BLaER1 treated with 17β-estradiol and CSF1 and Interleukin-3, amounts not matched to agents 10 nM and 100 nM (cell line): ENCODE measurements at regions not wholly inside any gene's neighbourhood (a gene's known extent, or its start where the extent isn't known, plus 50 kb on each side); places are given as distances from the start of the nearest gene placed in this dataset.

Source experiments
- H3K27ac ChIP-seq, 11 experiments: shearing (Covaris generic); formaldehyde crosslinking; 2 replicates each; pipeline ENCODE4 v1.8.1; 2022
- H3K27me3 ChIP-seq, 11 experiments: shearing (Covaris generic); formaldehyde crosslinking; 2 replicates each; pipeline ENCODE4 v1.8.1; 2022
- H3K36me3 ChIP-seq, 11 experiments: shearing (Covaris generic); formaldehyde crosslinking; 2 replicates each; pipeline ENCODE4 v1.8.1; 2022
- H3K4me1 ChIP-seq, 10 experiments: shearing (Covaris generic); formaldehyde crosslinking; 2 replicates each; pipeline ENCODE4 v1.8.1; 2022
- H3K4me2 ChIP-seq, 11 experiments: shearing (Covaris generic); formaldehyde crosslinking; 2 replicates each; pipeline ENCODE4 v1.8.1; 2022
- H3K4me3 ChIP-seq, 10 experiments: shearing (Covaris generic); formaldehyde crosslinking; 2 replicates each; pipeline ENCODE4 v1.8.1; 2022
- H3K9ac ChIP-seq, 11 experiments: shearing (Covaris generic); formaldehyde crosslinking; 2 replicates each; pipeline ENCODE4 v1.8.1; 2022
- H3K9me3 ChIP-seq, 11 experiments: shearing (Covaris generic); formaldehyde crosslinking; replicated peaks in 1 of 11; 2 replicates each; pipeline ENCODE4 v1.8.1; 2022
- H4K20me1 ChIP-seq, 11 experiments: shearing (Covaris generic); formaldehyde crosslinking; 2 replicates each; pipeline ENCODE4 v1.8.1; 2022
- Cebpa-rat ChIP-seq, 11 experiments: shearing (Covaris generic); IDR thresholded peaks; 2 replicates each; pipeline ENCODE4 v1.8.1; 2022

DNA sequence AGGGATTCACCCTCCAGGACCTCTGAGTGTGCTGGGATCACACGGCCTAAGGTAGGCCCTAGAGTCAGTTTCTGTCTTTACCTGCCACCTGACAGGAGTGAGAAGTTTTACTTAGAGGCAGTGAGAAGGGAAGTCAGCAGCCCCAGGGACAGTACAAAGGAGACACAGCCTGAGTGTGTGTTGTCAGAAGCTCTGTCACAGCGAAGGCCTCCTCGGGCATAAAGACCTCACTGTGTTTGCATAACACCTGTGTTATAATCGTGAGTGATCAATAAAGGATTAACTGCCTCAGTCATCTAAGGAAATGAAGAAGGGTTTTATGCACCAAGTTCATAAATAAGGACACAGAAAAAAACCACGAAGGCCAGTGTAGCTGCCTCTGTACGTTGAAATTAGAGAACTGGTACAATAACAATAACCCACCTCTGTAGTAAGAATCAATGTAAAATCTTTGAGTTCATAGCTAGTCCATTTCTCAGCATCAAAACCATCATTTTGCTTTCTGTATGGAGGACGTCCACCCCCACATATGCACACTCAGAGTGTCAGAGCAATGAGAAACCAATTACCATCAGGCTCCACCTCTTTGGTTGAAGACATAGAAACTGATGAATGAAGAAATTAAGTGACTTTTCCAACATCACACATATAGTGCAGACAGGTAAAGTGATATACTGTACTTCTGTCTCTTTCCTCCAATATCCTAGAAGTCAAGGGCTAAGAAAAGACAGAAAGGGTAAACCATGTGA, 159.3 kb downstream of the DAD1 start:
- Histone ChIP-seq H3K36me3 (no peaks in the 10 kb centered on the region), H3K4me3 (no peak overlapping the region), H3K27ac (no peak overlapping the region), H3K27me3 (no peaks in the 10 kb centered on the region), H3K9me3 (no peaks in the 10 kb centered on the region), H3K4me1 (no peaks in the 10 kb centered on the region), H4K20me1 (no peaks in the 10 kb centered on the region), H3K4me2 (no peak overlapping the region), H3K9ac (no peak overlapping the region)
- no peak for TF ChIP-seq Cebpa-rat (IDR thresholded peaks at IDR 0.05)

DNA sequence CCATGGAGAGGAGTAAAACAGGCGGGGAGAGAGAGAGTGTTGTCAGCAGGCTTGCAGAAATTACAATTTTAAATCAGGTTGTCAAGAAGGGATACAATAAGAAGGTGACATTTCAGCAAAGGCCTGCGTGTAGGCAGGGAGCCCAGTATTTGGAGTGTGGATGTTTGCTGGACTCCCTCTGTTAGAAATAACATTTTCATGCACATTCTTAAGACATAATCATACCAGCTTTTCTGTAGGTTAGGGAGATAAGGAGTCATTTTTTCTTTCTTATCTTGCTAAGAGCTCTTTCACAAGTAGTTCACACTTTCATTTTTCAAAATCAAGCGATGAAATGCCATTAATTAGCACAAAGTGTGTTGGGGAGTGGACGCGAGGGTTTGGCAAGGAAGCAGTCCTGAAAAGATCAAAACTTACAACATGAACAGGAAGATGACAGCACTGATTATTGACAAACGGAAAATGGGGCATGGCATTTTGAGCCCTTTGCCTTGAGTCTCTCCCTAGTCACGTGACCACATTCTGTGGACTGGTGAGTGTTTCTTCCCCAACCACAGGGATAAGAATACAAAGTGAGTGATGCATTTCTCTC, 160.2 kb downstream of the DAD1 start:
- Histone ChIP-seq H4K20me1 (no peaks in the 10 kb centered on the region), H3K4me1 (no peaks in the 10 kb centered on the region), H3K27me3 (no peaks in the 10 kb centered on the region), H3K9ac (no peak overlapping the region), H3K36me3 (no peaks in the 10 kb centered on the region), H3K27ac (no peak overlapping the region), H3K9me3 (no peaks in the 10 kb centered on the region), H3K4me3 (no peak overlapping the region), H3K4me2 (no peak overlapping the region)
- no peak for TF ChIP-seq Cebpa-rat (IDR thresholded peaks at IDR 0.05)

- Histone ChIP-seq H3K4me3 (no peak overlapping the region), H4K20me1 (no peaks in the 10 kb centered on the region), H3K4me1 (peaks cover 0 to 1% (median under 1%) of the 10 kb centered on the region in 10 experiments; a peak in 8 of 20 replicates), H3K9ac (no peak overlapping the region), H3K9me3 (no peaks in the 10 kb centered on the region), H3K36me3 (no peaks in the 10 kb centered on the region), H3K4me2 (no peak overlapping the region), H3K27me3 (no peaks in the 10 kb centered on the region), H3K27ac (no peak overlapping the region)
- no peak for TF ChIP-seq Cebpa-rat (IDR thresholded peaks at IDR 0.05)
Measured at GRCh38 chr14:22427771-22428231, 161.2 kb downstream of the DAD1 start.

DNA sequence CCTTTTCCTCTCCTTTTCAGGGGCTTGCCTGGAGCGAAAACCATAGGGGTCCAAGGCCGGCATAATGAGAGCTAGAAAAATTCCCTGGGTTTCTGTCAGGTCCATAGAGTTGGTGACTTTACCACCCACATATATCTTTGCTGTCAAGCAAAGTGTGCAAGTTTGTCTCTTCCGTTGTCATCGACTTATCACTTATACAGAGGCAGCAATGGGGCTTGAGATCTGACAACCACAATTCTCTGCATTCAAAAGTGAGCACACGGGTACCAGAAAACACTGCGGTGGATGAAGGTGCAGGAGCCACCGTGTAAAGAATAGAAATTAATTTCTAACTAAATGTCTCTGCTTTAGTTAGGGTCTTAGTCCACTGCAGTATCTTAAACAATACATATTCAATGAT, 162.3 kb downstream of the DAD1 start:
- Histone ChIP-seq H3K9me3 (no peaks in the 10 kb centered on the region), H3K36me3 (no peaks in the 10 kb centered on the region), H3K4me1 (peaks cover 0 to 12% (median 11%) of the 10 kb centered on the region in 10 experiments; a peak in 17 of 20 replicates), H3K4me3 (no peak overlapping the region), H4K20me1 (no peaks in the 10 kb centered on the region), H3K27ac (no peak overlapping the region), H3K4me2 (no peak overlapping the region), H3K27me3 (no peaks in the 10 kb centered on the region), H3K9ac (no peak overlapping the region)
- TF ChIP-seq Cebpa-rat (IDR thresholded peaks at IDR 0.05): no peak

GRCh38 chr14:22423958-22424357, 165.1 kb downstream of the DAD1 start:
- TF ChIP-seq Cebpa-rat (IDR thresholded peaks at IDR 0.05): no peak
- no peaks in the 10 kb centered on the region for H4K20me1 ChIP-seq
- H3K4me3 ChIP-seq: no peak overlapping the region
- H3K36me3 ChIP-seq: no peaks in the 10 kb centered on the region
- H3K4me1 ChIP-seq: peaks cover 0 to 40% (median 38%) of the 10 kb centered on the region in 10 experiments; a peak in 18 of 20 replicates
- H3K9me3 ChIP-seq: no peaks in the 10 kb centered on the region
- H3K9ac ChIP-seq: no peak overlapping the region
- no peaks in the 10 kb centered on the region for H3K27me3 ChIP-seq
- no peak overlapping the region for H3K27ac ChIP-seq
- H3K4me2 ChIP-seq: no peak overlapping the region

GRCh38 chr14:22422238-22422637, 166.8 kb downstream of the DAD1 start:
- Histone ChIP-seq H4K20me1 (no peaks in the 10 kb centered on the region), H3K9ac (peak overlapping the region in 5 of 11 experiments; percentile 53 to 72 (median 62); a peak in 10 of 22 replicates), H3K4me1 (peaks cover 10 to 57% (median 55%) of the 10 kb centered on the region in 10 experiments), H3K9me3 (no peaks in the 10 kb centered on the region), H3K36me3 (no peaks in the 10 kb centered on the region), H3K27ac (peak overlapping the region in 8 of 11 experiments; percentile 26 to 82 (median 68); a peak in 14 of 22 replicates), H3K4me3 (peak overlapping the region in 5 of 10 experiments; percentile 12 to 46 (median 37); a peak in 4 of 20 replicates), H3K4me2 (peak overlapping the region in 9 of 11 experiments; percentile 24 to 75 (median 67); a peak in 18 of 22 replicates), H3K27me3 (no peaks in the 10 kb centered on the region)
- TF ChIP-seq Cebpa-rat (IDR thresholded peaks at IDR 0.05): peak in 3 of 11 experiments; percentile 14 to 48 (median 32); a peak in 2 of 22 replicates

DNA sequence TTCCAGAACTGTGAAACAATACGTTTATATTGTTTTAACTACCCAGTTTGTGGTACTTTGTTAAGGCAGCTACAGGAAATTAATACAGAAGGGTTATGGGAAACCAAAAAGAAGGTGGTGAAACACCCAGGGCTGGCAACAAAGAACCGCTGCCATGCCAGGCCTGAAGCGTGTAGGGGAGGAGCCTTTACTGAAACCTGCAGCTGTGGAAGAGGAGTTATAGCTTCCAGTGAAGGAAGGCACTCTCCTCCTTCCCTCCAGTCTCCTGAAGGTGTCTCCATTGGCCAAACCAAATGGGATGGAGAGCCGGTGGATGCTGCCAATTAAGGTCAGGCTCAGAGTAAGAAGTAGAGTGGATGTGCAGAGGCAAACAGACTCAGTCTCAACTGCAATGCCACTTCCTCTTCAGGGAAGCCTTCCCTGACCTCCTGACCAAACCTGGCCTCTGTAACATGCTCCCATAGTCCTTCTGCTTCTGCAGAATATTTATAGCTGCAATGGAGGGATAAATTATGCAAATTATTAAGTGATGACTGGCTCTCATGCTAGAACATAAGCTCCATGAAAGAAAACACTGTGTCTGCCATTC, 168.3 kb downstream of the DAD1 start:
- Histone ChIP-seq H3K4me2 (peak overlapping the region in 9 of 11 experiments; percentile 13 to 75 (median 64); a peak in 15 of 22 replicates), H3K36me3 (no peaks in the 10 kb centered on the region), H4K20me1 (no peaks in the 10 kb centered on the region), H3K4me1 (peaks cover 10 to 72% (median 65%) of the 10 kb centered on the region in 10 experiments), H3K27me3 (no peaks in the 10 kb centered on the region), H3K9ac (no peak overlapping the region), H3K27ac (peak overlapping the region in 6 of 11 experiments; percentile 39 to 82 (median 65); a peak in 9 of 22 replicates), H3K9me3 (no peaks in the 10 kb centered on the region), H3K4me3 (no peak overlapping the region)
- TF ChIP-seq Cebpa-rat (IDR thresholded peaks at IDR 0.05): no peak

GRCh38 chr14:22419620-22420019, 169.4 kb downstream of the DAD1 start:
- Histone ChIP-seq H3K9me3 (no peaks in the 10 kb centered on the region), H3K27me3 (no peaks in the 10 kb centered on the region), H3K4me3 (no peak overlapping the region), H3K27ac (peak overlapping the region in 7 of 11 experiments; percentile 29 to 82 (median 64); a peak in 12 of 22 replicates), H3K4me1 (peaks cover 10 to 78% (median 65%) of the 10 kb centered on the region in 10 experiments), H3K4me2 (peak overlapping the region in 8 of 11 experiments; percentile 56 to 75 (median 64); a peak in 15 of 22 replicates), H4K20me1 (no peaks in the 10 kb centered on the region), H3K9ac (peak overlapping the region in 2 of 11 experiments; percentile 18 to 60; a peak in 3 of 22 replicates), H3K36me3 (no peaks in the 10 kb centered on the region)
- TF ChIP-seq Cebpa-rat (IDR thresholded peaks at IDR 0.05): no peak

DNA sequence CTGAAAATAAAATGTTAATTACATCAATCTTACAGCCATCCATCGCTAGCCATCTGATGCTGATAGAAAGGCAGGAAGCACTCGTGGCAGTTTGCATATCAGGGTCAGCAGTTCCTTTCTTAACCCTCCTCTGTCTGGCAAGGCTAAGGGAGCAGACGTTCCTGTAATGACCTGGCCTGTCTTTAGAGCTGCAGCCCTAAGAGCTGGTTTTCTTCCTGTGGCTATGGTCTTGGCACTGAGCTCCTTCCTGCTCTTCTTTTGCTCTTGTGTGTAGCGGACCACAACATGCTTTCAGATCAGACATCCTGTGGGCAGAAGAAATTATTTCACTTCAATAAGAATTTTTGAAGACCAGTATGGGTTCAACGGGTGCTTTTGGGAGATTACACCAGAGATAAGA, 170.4 kb downstream of the DAD1 start:
- Histone ChIP-seq H4K20me1 (no peaks in the 10 kb centered on the region), H3K9me3 (no peaks in the 10 kb centered on the region), H3K9ac (peak overlapping the region in 5 of 11 experiments; percentile 27 to 60 (median 35); a peak in 7 of 22 replicates), H3K36me3 (no peaks in the 10 kb centered on the region), H3K4me1 (peaks cover 10 to 81% (median 65%) of the 10 kb centered on the region in 10 experiments), H3K27ac (peak overlapping the region in 8 of 11 experiments; percentile 26 to 82 (median 62); a peak in 15 of 22 replicates), H3K4me2 (peak overlapping the region; percentile 16 to 75 (median 62); a peak in 20 of 22 replicates), H3K4me3 (no peak overlapping the region), H3K27me3 (no peaks in the 10 kb centered on the region)
- TF ChIP-seq Cebpa-rat (IDR thresholded peaks at IDR 0.05): no peak
